HCT116 (cell line): ENCODE measurements at regions not wholly inside any gene's neighbourhood (a gene's known extent, or its start where the extent isn't known, plus 50 kb on each side); places are given as distances from the start of the nearest gene placed in this dataset.

Experiments
- ATAC-seq: fragments of 200-7000 bp; cut with Tn5 transposase; 2 replicates; pipeline ENCODE4 v1.9.1; 2020; ENCODE audit warnings: mild to moderate bottlenecking, moderate library complexity
- BruUV-seq: library from RNA; stranded (reverse); fragments of 400-500 nt; replicated peaks from 2 replicates; lab custom pipeline; 2021; lab: Mats Ljungman, UMichigan
- CTCF ChIA-PET: fragments of 300-600 bp; sonication (Branson Sonifier 250); formaldehyde crosslinking; loops from one replicate; lab custom pipeline; 2021; ENCODE audit warnings: antibody characterized with exemption; lab: Charles Lee
- POLR2A ChIA-PET: fragments of 300-600, 350-600 bp; sonication (Branson Sonifier 250); formaldehyde crosslinking; loops from one replicate; lab custom pipeline; 2021; ENCODE audit warnings: antibody characterized with exemption; lab: Charles Lee
- RAD21 ChIA-PET, 2 experiments: fragments of 300-600 bp; sonication (Branson Sonifier 250); formaldehyde crosslinking; loops; one replicate each; lab custom pipeline; 2023; ENCODE audit warnings: low total read pairs in 2 of 2; ENCODE audit not compliant: uncharacterized antibody in 2 of 2, unreplicated experiment in 2 of 2, low non-redundant PET in 1 of 2; lab: Charles Lee
- DNase-seq: peaks from one replicate; pipeline ENCODE4 v3.0.0-alpha.2; 2010; ENCODE audit warnings: low read depth, low spot score
- H2AFZ ChIP-seq: fragments of 200-600 bp; shearing (Covaris generic), sonication (generic); 2 replicates; pipeline ENCODE4 v1.6.1; 2017; ENCODE audit warnings: low read depth, mixed run types, mixed read lengths, antibody characterized with exemption, low read length; ENCODE audit not compliant: poor library complexity, severe bottlenecking
- H3K27ac ChIP-seq: 2 replicates; pipeline ENCODE4 v1.5.1; 2012; ENCODE audit warnings: low read depth, low read length
- H3K27me3 ChIP-seq: fragments of 200-600 bp; sonication (generic); 2 replicates; pipeline ENCODE4 v1.6.1; 2016; ENCODE audit warnings: mixed run types, low read length, mixed read lengths; ENCODE audit not compliant: insufficient read depth
- H3K36me3 ChIP-seq, 2 experiments: fragments of 200-500 bp in 1 of 2; fragments of 200-600 bp in 1 of 2; sonication (Bioruptor generic) in 1 of 2; sonication (generic) in 1 of 2; 2 replicates each; pipeline versions ENCODE4 v1.5.1 to v1.6.1; 2014 to 2016; ENCODE audit warnings: low read length in 2 of 2, inconsistent platforms in 1 of 2, mixed read lengths in 1 of 2, mixed run types in 1 of 2; ENCODE audit not compliant: insufficient read depth in 2 of 2, control insufficient read depth in 1 of 2
- H3K4me1 ChIP-seq, 2 experiments: fragments of 200-600 bp in 1 of 2; sonication (generic) in 1 of 2; 2 replicates each; pipeline versions ENCODE4 v1.5.1 to v1.6.1; 2012 to 2017; ENCODE audit warnings: low read length in 2 of 2, inconsistent platforms in 1 of 2, mild to moderate bottlenecking in 1 of 2, mixed read lengths in 1 of 2, mixed run types in 1 of 2, moderate library complexity in 1 of 2; ENCODE audit not compliant: insufficient read depth in 2 of 2, control insufficient read depth in 1 of 2
- H3K4me2 ChIP-seq: fragments of 200-600 bp; sonication (generic); 2 replicates; pipeline ENCODE4 v1.6.1; 2017; ENCODE audit warnings: mixed run types, low read length, mixed read lengths
- H3K4me3 ChIP-seq, 2 experiments: fragments of 200-600 bp in 1 of 2; sonication (generic) in 1 of 2; replicated peaks in 1 of 2; 2 replicates each; pipeline ENCODE4 v1.5.1; 2011 to 2016; ENCODE audit warnings: low read length in 2 of 2, control low read depth in 1 of 2, low read depth in 1 of 2, mild to moderate bottlenecking in 1 of 2, mixed read lengths in 1 of 2, mixed run types in 1 of 2
- H3K79me2 ChIP-seq: fragments of 200-600 bp; sonication (generic); 2 replicates; pipeline ENCODE4 v1.6.1; 2017; ENCODE audit warnings: mild to moderate bottlenecking, mixed run types, low read length, moderate library complexity, mixed read lengths; ENCODE audit not compliant: insufficient read depth
- H3K9ac ChIP-seq: fragments of 200-600 bp; sonication (generic); 2 replicates; pipeline ENCODE4 v1.6.1; 2016; ENCODE audit warnings: low read length, mixed read lengths
- H3K9me2 ChIP-seq: fragments of 200-600 bp; sonication (generic), shearing (Covaris generic); 2 replicates; pipeline ENCODE4 v1.6.1; 2017; ENCODE audit warnings: mixed run types, mild to moderate bottlenecking, moderate library complexity; ENCODE audit not compliant: insufficient read depth
- H3K9me3 ChIP-seq, 2 experiments: fragments of 200-500 bp in 1 of 2; fragments of 200-600 bp in 1 of 2; sonication (Bioruptor generic) in 1 of 2; sonication (generic) in 1 of 2; 2 replicates each; pipeline ENCODE4 v1.6.1; 2014 to 2017; ENCODE audit warnings: low read length in 2 of 2, mixed read lengths in 2 of 2, inconsistent platforms in 1 of 2, low read depth in 1 of 2, mild to moderate bottlenecking in 1 of 2, mixed run types in 1 of 2, moderate library complexity in 1 of 2; ENCODE audit not compliant: control insufficient read depth in 1 of 2, insufficient read depth in 1 of 2
- H4K20me1 ChIP-seq: fragments of 200-600 bp; sonication (generic), shearing (Covaris generic); 2 replicates; pipeline ENCODE4 v1.6.1; 2017; ENCODE audit warnings: mixed run types, mild to moderate bottlenecking, moderate library complexity; ENCODE audit not compliant: insufficient read depth
- ATF3 ChIP-seq: IDR thresholded peaks from 2 replicates; pipeline ENCODE4 v1.6.1; 2012
- CBX3 ChIP-seq: IDR thresholded peaks from 2 replicates; pipeline ENCODE4 v1.6.1; 2012; ENCODE audit warnings: low read depth
- CEBPB ChIP-seq: IDR thresholded peaks from 2 replicates; pipeline ENCODE4 v1.6.1; 2012; ENCODE audit warnings: low read depth
- CTCF ChIP-seq, 3 experiments: fragments of 200-600 bp in 1 of 3; sonication (generic) in 1 of 3; IDR thresholded peaks in 2 of 3; conservative IDR thresholded peaks in 1 of 3; 2 replicates each; pipeline ENCODE4 v1.5.1; 2012 to 2017; ENCODE audit warnings: low read depth in 2 of 3, low read length in 2 of 3, antibody characterized with exemption in 1 of 3, borderline replicate concordance in 1 of 3, control low read depth in 1 of 3, mild to moderate bottlenecking in 1 of 3, mixed read lengths in 1 of 3, mixed run types in 1 of 3, moderate library complexity in 1 of 3; ENCODE audit not compliant: insufficient read depth in 1 of 3
- EGR1 ChIP-seq: IDR thresholded peaks from 2 replicates; pipeline ENCODE4 v1.6.1; 2012; ENCODE audit warnings: low read depth
- EZH2phosphoT487 ChIP-seq: fragments of 200-600 bp; IDR thresholded peaks from 2 replicates; pipeline ENCODE4 v1.6.1; 2018; ENCODE audit warnings: antibody characterized with exemption, borderline replicate concordance
- FOSL1 ChIP-seq: IDR thresholded peaks from 2 replicates; pipeline ENCODE4 v1.6.1; 2012; ENCODE audit warnings: low read depth
- JUND ChIP-seq: IDR thresholded peaks from 2 replicates; pipeline ENCODE4 v1.6.1; 2012
- POLR2A ChIP-seq: IDR thresholded peaks from 2 replicates; pipeline ENCODE4 v1.7.0; 2011; ENCODE audit warnings: borderline replicate concordance; ENCODE audit not compliant: insufficient read depth, insufficient read length; ENCODE audit errors: extremely low read depth
- POLR2AphosphoS5 ChIP-seq: IDR thresholded peaks from 2 replicates; pipeline ENCODE4 v1.6.1; 2011; ENCODE audit warnings: mild to moderate bottlenecking, low read depth, low read length, moderate library complexity
- RAD21 ChIP-seq: IDR thresholded peaks from 2 replicates; pipeline ENCODE4 v1.6.1; 2012; ENCODE audit warnings: low read depth, mild to moderate bottlenecking
- SIN3A ChIP-seq: IDR thresholded peaks from 2 replicates; pipeline ENCODE4 v1.6.1; 2012; ENCODE audit warnings: low read depth
- SP1 ChIP-seq: IDR thresholded peaks from 2 replicates; pipeline ENCODE4 v1.6.1; 2012; ENCODE audit warnings: low read depth
- SRF ChIP-seq: IDR thresholded peaks from 2 replicates; pipeline ENCODE4 v1.6.1; 2012; ENCODE audit warnings: low read depth
- TCF7L2 ChIP-seq: IDR thresholded peaks from 2 replicates; pipeline ENCODE4 v1.7.0; 2011; ENCODE audit warnings: borderline replicate concordance, inconsistent platforms; ENCODE audit not compliant: insufficient read depth, insufficient read length; ENCODE audit errors: extremely low read depth
- YY1 ChIP-seq: IDR thresholded peaks from 2 replicates; pipeline ENCODE4 v1.6.1; 2011; ENCODE audit warnings: low read length, low read depth, moderate library complexity, mild to moderate bottlenecking; ENCODE audit not compliant: insufficient replicate concordance; ENCODE audit errors: extremely low read depth
- ZBTB33 ChIP-seq: IDR thresholded peaks from 2 replicates; pipeline ENCODE4 v1.6.1; 2011; ENCODE audit warnings: mild to moderate bottlenecking, low read length, moderate library complexity; ENCODE audit not compliant: insufficient replicate concordance; ENCODE audit errors: extremely low read depth
- ZFX ChIP-seq: fragments of 450-650 bp; IDR thresholded peaks from 2 replicates; pipeline ENCODE4 v1.6.1; 2017
- intact Hi-C: fragments of 100-400 bp; cut with micrococcal nuclease; formaldehyde crosslinking; loops from 2 replicates; pipeline ENCODE4 v1.10.0; 2022

- Histone ChIP-seq H2AFZ (no peak overlapping the region), H3K27me3 (no peaks in the 10 kb centered on the region), H3K9me2 (no peaks in the 10 kb centered on the region), H3K9me3 (no peaks in the 10 kb centered on the region), H4K20me1 (no peaks in the 10 kb centered on the region), H3K79me2 (no peaks in the 10 kb centered on the region), H3K4me3 (no peak overlapping the region), H3K4me2 (no peak overlapping the region), H3K4me1 (no peaks in the 10 kb centered on the region), H3K27ac (no peak overlapping the region), H3K36me3 (no peaks in the 10 kb centered on the region), H3K9ac (no peak overlapping the region)
- DNase-seq (no peak), ATAC-seq (no peak)
- ChIA-PET POLR2A (no interaction called here), RAD21 (no interaction called here), CTCF (no interaction called here)
- no TSS peak for BruUV-seq
- intact Hi-C loops, result no loop called here
- TF ChIP-seq CEBPB, result no peak
- no peak for TF ChIP-seq RAD21
- no peak for TF ChIP-seq CBX3
- TF ChIP-seq JUND, result no peak
- no peak for TF ChIP-seq EZH2phosphoT487
- no peak for TF ChIP-seq ZBTB33
- no peak for TF ChIP-seq POLR2AphosphoS5
- TF ChIP-seq POLR2A, result no peak
- no peak for TF ChIP-seq FOSL1
- TF ChIP-seq ATF3, result no peak
- no peak for TF ChIP-seq CTCF (IDR thresholded peaks at IDR 0.05 in 2 of 3, conservative IDR thresholded peaks at IDR 0.05 in 1 of 3; ENCODE audit: borderline replicate concordance in 1 of 3, insufficient read depth in 1 of 3, low read depth in 2 of 3, low read length in 2 of 3)
- TF ChIP-seq SIN3A, result no peak
- no peak for TF ChIP-seq EGR1
- no peak for TF ChIP-seq SRF
- no peak for TF ChIP-seq ZFX
- TF ChIP-seq SP1, result no peak
- TF ChIP-seq TCF7L2, result no peak
- no peak for TF ChIP-seq YY1
Measured at GRCh38 chr4:187415231-187415630, 580.3 kb upstream of the ZFP42 start.
